ENCODE measurements at regions not wholly inside any gene's neighbourhood (a gene's known extent, or its start where the extent isn't known, plus 50 kb on each side); places are given as distances from the start of the nearest gene placed in this dataset.

DNA sequence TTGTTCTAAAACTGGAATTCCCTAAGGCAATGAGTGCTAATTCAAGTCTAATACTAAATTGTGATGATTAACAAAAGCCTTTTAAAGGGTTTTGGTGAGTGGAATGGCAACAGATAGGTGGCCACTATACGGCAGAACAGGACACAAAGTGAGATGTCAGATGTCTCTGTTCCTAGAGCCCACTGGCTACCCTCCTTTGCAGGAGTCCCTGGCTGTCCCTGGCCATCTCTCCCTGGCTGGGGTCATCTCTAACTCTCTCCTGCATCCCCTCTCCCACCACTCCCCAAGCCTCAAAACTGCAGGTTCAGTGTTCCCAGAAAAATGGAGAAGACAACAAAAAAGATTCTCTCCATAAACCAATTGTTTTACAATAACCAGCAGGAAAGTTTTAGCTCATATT, 79.2 kb downstream of the MDH1 start:
- Histone ChIP-seq H3K79me2 (ENCODE audit: insufficient read depth) (no peaks in the 10 kb centered on the region), H3K4me2 (no peak overlapping the region), H4K20me1 (ENCODE audit: insufficient read depth) (no peaks in the 10 kb centered on the region), H3K27ac (ENCODE audit: low read depth in 2 of 2, low read length in 1 of 2) (no peak overlapping the region), H3K4me3 (ENCODE audit: low read depth in 2 of 2, low read length in 1 of 2) (no peak overlapping the region), H3K4me1 (ENCODE audit: control insufficient read depth in 1 of 2, insufficient read depth in 2 of 2, low read depth in 1 of 2, low read length in 1 of 2) (no peaks in the 10 kb centered on the region; a peak in 1 of 4 replicates), H2AFZ (ENCODE audit: low read depth) (no peak overlapping the region), H3K27me3 (ENCODE audit: insufficient read depth) (no peaks in the 10 kb centered on the region), H3K9ac (no peak overlapping the region), H3K9me3 (no peaks in the 10 kb centered on the region), H3K9me2 (no peaks in the 10 kb centered on the region), H3K36me3 (replicated peaks in 1 of 2; ENCODE audit: control insufficient read depth in 1 of 2, insufficient read depth in 2 of 2, low read length in 1 of 2) (no peaks in the 10 kb centered on the region), H3F3A (replicated peaks; ENCODE audit: insufficient read depth) (no peaks in the 10 kb centered on the region)
- CTCF ChIA-PET = interaction anchor here (1.3 kb wide), 1 partner anchor 22 kb away, joined by 4 read pairs; no protein-coding TSS in a partner anchor
- TF ChIP-seq NRF1 (IDR thresholded peaks at IDR 0.05; ENCODE audit: low read depth, low read length) (no peak), CHD2 (IDR thresholded peaks at IDR 0.05; ENCODE audit: low read length, partially characterized antibody) (no peak), ELF1 (IDR thresholded peaks at IDR 0.05) (no peak), FOXJ3 (CRISPR knock-in tag; IDR thresholded peaks at IDR 0.05) (no peak), GABPA (IDR thresholded peaks at IDR 0.05; ENCODE audit: low read depth) (no peak), RAD21 (IDR thresholded peaks at IDR 0.05; ENCODE audit: low read length) (no peak)
- TF ChIP-seq, protein P1, sequence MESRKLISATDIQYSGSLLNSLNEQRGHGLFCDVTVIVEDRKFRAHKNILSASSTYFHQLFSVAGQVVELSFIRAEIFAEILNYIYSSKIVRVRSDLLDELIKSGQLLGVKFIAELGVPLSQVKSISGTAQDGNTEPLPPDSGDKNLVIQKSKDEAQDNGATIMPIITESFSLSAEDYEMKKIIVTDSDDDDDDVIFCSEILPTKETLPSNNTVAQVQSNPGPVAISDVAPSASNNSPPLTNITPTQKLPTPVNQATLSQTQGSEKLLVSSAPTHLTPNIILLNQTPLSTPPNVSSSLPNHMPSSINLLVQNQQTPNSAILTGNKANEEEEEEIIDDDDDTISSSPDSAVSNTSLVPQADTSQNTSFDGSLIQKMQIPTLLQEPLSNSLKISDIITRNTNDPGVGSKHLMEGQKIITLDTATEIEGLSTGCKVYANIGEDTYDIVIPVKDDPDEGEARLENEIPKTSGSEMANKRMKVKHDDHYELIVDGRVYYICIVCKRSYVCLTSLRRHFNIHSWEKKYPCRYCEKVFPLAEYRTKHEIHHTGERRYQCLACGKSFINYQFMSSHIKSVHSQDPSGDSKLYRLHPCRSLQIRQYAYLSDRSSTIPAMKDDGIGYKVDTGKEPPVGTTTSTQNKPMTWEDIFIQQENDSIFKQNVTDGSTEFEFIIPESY (IDR thresholded peaks at IDR 0.05; ENCODE audit: borderline replicate concordance, low read depth) = no peak
- POLR2A ChIA-PET = no interaction called here
- WGBS (ENCODE audit: low lambda C conversion rate) = 80% methylated on average over 1 of the region's 1 CpG
- DNase-seq = no peak

DNA sequence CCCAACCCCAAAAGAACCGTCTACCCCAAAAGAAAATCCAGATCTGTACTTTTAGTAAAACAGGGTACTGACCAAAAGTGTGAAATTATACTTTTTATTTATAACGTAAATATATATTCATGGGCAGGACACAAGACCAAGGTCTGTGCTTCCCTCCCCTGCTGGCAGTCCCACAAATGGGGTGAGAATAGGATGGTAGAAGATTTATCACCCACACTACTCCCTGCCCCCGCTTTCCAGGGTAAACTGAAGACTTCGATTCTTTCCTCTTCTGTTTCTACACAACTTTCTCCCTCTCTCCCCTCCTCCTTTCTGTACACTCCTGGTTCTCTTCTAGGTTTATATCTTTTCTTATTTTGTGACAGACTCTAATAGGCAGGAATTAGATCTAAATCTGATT, 79.7 kb downstream of the MDH1 start:
- Histone ChIP-seq H3K9me3 (no peaks in the 10 kb centered on the region), H3K79me2 (ENCODE audit: insufficient read depth) (no peaks in the 10 kb centered on the region), H3K9ac (no peak overlapping the region), H3F3A (replicated peaks; ENCODE audit: insufficient read depth) (no peaks in the 10 kb centered on the region), H3K4me2 (no peak overlapping the region), H3K4me1 (ENCODE audit: control insufficient read depth in 1 of 2, insufficient read depth in 2 of 2, low read depth in 1 of 2, low read length in 1 of 2) (no peaks in the 10 kb centered on the region; a peak in 1 of 4 replicates), H2AFZ (ENCODE audit: low read depth) (no peak overlapping the region), H3K36me3 (replicated peaks in 1 of 2; ENCODE audit: control insufficient read depth in 1 of 2, insufficient read depth in 2 of 2, low read length in 1 of 2) (no peaks in the 10 kb centered on the region), H3K27ac (ENCODE audit: low read depth in 2 of 2, low read length in 1 of 2) (no peak overlapping the region), H3K4me3 (ENCODE audit: low read depth in 2 of 2, low read length in 1 of 2) (no peak overlapping the region), H3K27me3 (ENCODE audit: insufficient read depth) (no peaks in the 10 kb centered on the region), H4K20me1 (ENCODE audit: insufficient read depth) (no peaks in the 10 kb centered on the region), H3K9me2 (no peaks in the 10 kb centered on the region)
- 48% methylated on average over 4 of the region's 4 CpGs for WGBS (ENCODE audit: low lambda C conversion rate)
- no peak for DNase-seq
- TF ChIP-seq GATA2 (CRISPR knock-in tag; IDR thresholded peaks at IDR 0.05) (no peak), SMC3 (IDR thresholded peaks at IDR 0.05; ENCODE audit: low read depth, low read length) (no peak), NRF1 (IDR thresholded peaks at IDR 0.05; ENCODE audit: low read depth, low read length) (no peak), MEF2A (IDR thresholded peaks at IDR 0.05; ENCODE audit: borderline replicate concordance, low read depth) (no peak), EP300 (IDR thresholded peaks at IDR 0.05; ENCODE audit: borderline replicate concordance in 1 of 2, low read depth in 1 of 2, low read length in 1 of 2) (no peak), TEAD4 (IDR thresholded peaks at IDR 0.05; ENCODE audit: borderline replicate concordance, insufficient read depth) (no peak), RXRA (IDR thresholded peaks at IDR 0.05; ENCODE audit: borderline replicate concordance, low read depth) (no peak), RAD21 (IDR thresholded peaks at IDR 0.05; ENCODE audit: low read length) (no peak), MXI1 (IDR thresholded peaks at IDR 0.05; ENCODE audit: low read depth, low read length) (no peak), POLR2AphosphoS5 (IDR thresholded peaks at IDR 0.05; ENCODE audit: low read depth, low read length) (no peak), TCF12 (IDR thresholded peaks at IDR 0.05) (no peak), GABPA (IDR thresholded peaks at IDR 0.05; ENCODE audit: low read depth) (no peak)
- TF ChIP-seq, protein P2, sequence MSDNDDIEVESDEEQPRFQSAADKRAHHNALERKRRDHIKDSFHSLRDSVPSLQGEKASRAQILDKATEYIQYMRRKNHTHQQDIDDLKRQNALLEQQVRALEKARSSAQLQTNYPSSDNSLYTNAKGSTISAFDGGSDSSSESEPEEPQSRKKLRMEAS (IDR thresholded peaks at IDR 0.05; ENCODE audit: low read depth) = no peak
- TF ChIP-seq, protein P1 (IDR thresholded peaks at IDR 0.05; ENCODE audit: borderline replicate concordance, low read depth) = no peak
- TF ChIP-seq, protein P3, sequence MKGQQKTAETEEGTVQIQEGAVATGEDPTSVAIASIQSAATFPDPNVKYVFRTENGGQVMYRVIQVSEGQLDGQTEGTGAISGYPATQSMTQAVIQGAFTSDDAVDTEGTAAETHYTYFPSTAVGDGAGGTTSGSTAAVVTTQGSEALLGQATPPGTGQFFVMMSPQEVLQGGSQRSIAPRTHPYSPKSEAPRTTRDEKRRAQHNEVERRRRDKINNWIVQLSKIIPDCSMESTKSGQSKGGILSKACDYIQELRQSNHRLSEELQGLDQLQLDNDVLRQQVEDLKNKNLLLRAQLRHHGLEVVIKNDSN (IDR thresholded peaks at IDR 0.05; ENCODE audit: borderline replicate concordance, low read depth) = no peak
- ChIA-PET POLR2A (no interaction called here), CTCF (interaction anchor here (1.3 kb wide), 1 partner anchor 22 kb away, joined by 4 read pairs; no protein-coding TSS in a partner anchor)

All from SK-N-SH (cell line).